ENCODE measurements at regions not wholly inside any gene's neighbourhood (a gene's known extent, or its start where the extent isn't known, plus 50 kb on each side); places are given as distances from the start of the nearest gene placed in this dataset.
A peak's percentile ranks its signal among the peaks of the same experiment; 100 is the strongest.
"Not testable (repeated sequence)": the region's sequence is repeated elsewhere in the genome, so short reads cannot be mapped to it uniquely, and the experiment has no call there.

- DNase-seq = not testable (repeated sequence)
Observed at GRCh38 chr2:42988055-42988454, 195.7 kb upstream of the HAAO start.

GRCh38 chr2:42987112-42987922 is 194.9 kb upstream of the HAAO start:
- no peak for DNase-seq

GRCh38 chr2:42984617-42985016 is 192.2 kb upstream of the HAAO start:
- DNase-seq = no peak

GRCh38 chr2:42984081-42984480 is 191.7 kb upstream of the HAAO start:
- DNase-seq = no peak

- no peak for DNase-seq
Observed at GRCh38 chr2:42980764-42981416, 188.5 kb upstream of the HAAO start.

- DNase-seq = no peak
Observed at GRCh38 chr2:42979870-42980763, 187.7 kb upstream of the HAAO start.

GRCh38 chr2:42979416-42979869 is 187.1 kb upstream of the HAAO start:
- no peak for DNase-seq

GRCh38 chr2:42978887-42979415 is 186.6 kb upstream of the HAAO start:
- DNase-seq = no peak

- DNase-seq = no peak
Observed at GRCh38 chr2:42978175-42978886, 185.9 kb upstream of the HAAO start.

- DNase-seq = no peak
Observed at GRCh38 chr2:42977270-42978174, 185.1 kb upstream of the HAAO start.

GRCh38 chr2:42976351-42976750 is 184.0 kb upstream of the HAAO start:
- DNase-seq = no peak

- peak; percentile 48 to 62 for DNase-seq
Observed at GRCh38 chr2:42974721-42975717, 182.6 kb upstream of the HAAO start.

- no peak for DNase-seq
Observed at GRCh38 chr2:42974169-42974720, 181.9 kb upstream of the HAAO start.

GRCh38 chr2:42973726-42974125 is 181.3 kb upstream of the HAAO start:
- no peak for DNase-seq

- not testable (repeated sequence) for DNase-seq
Observed at GRCh38 chr2:42972933-42973516, 180.6 kb upstream of the HAAO start.

GRCh38 chr2:42971947-42972736 is 179.8 kb upstream of the HAAO start:
- no peak for DNase-seq

GRCh38 chr2:42971381-42971780 is 179.0 kb upstream of the HAAO start:
- no peak for DNase-seq

GRCh38 chr2:42970151-42970550 is 177.8 kb upstream of the HAAO start:
- no peak for DNase-seq
